Effector memory CD4-positive, alpha-beta T cell (primary cell): ENCODE measurements at regions not wholly inside any gene's neighbourhood (a gene's known extent, or its start where the extent isn't known, plus 50 kb on each side); places are given as distances from the start of the nearest gene placed in this dataset.

Source experiments
- DNase-seq, 3 donors: peaks; one replicate each; pipeline ENCODE4 v3.0.0-alpha.2; 2020
- H3K27ac ChIP-seq: 2 replicates; pipeline ENCODE4 v1.7.0; 2013; ENCODE audit warnings: mild to moderate bottlenecking, low read length, moderate library complexity; ENCODE audit not compliant: insufficient read depth, poor library complexity, severe bottlenecking
- H3K27me3 ChIP-seq: replicated peaks from 2 replicates; pipeline ENCODE4 v1.7.0; 2013; ENCODE audit warnings: mild to moderate bottlenecking, low read length; ENCODE audit not compliant: insufficient read depth, control insufficient read depth, poor library complexity, severe bottlenecking
- H3K36me3 ChIP-seq: 2 replicates; pipeline ENCODE4 v1.7.0; 2013; ENCODE audit warnings: mild to moderate bottlenecking, low read length, moderate library complexity; ENCODE audit not compliant: control insufficient read depth, insufficient read depth
- H3K4me1 ChIP-seq: 2 replicates; pipeline ENCODE4 v1.7.0; 2013; ENCODE audit warnings: low read length, mild to moderate bottlenecking; ENCODE audit not compliant: control insufficient read depth, insufficient read depth, poor library complexity, severe bottlenecking
- H3K4me3 ChIP-seq: 2 replicates; pipeline ENCODE4 v1.7.0; 2013; ENCODE audit warnings: low read length, low read depth, mild to moderate bottlenecking; ENCODE audit not compliant: insufficient read depth, poor library complexity, severe bottlenecking
- H3K9me3 ChIP-seq: 2 replicates; pipeline ENCODE4 v1.7.0; 2013; ENCODE audit warnings: mild to moderate bottlenecking, low read length, moderate library complexity; ENCODE audit not compliant: control insufficient read depth

DNA sequence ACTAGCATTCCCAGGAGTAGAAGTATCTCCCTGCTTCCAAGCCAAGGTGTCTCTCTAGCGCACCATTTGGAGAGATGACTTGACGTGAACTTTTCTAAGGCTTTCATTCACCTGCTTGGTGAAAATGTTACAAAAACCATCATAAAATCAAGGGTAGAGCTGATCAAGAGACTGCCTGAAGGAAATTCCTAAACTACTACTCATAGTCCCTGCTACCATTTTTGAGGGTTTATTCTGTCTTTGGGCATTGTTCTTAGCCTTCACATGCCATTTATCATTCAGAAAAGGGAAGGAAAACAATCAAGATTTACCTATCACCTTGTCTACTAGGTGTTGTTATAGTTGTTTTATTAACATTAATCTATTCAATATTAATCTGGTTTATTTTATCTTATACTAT lies 525.8 kb downstream of the NTRK3 start:
- Histone ChIP-seq H3K36me3 (no peaks in the 10 kb centered on the region), H3K27ac (no peak overlapping the region), H3K4me1 (no peaks in the 10 kb centered on the region), H3K27me3 (no peaks in the 10 kb centered on the region), H3K9me3 (no peaks in the 10 kb centered on the region), H3K4me3 (no peak overlapping the region)
- no peak for DNase-seq

DNA sequence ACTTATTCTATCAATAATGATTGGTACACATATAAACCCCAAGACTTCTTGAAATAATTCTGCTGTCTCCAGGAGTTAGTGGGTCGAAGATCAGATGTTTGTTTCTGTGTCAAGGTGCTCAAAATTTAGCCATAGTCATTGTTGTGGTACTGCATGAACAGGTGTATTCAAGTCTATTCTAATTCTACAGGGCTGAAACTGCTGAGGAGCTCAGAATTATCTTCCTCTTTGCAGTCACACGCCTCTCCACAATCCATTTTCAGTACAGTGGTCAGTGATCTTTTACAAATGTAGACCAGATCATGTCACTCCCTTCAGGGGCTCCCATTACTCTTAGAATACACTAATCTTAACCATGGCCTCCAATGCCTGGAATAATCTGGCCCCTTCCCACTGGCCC lies 527.5 kb downstream of the NTRK3 start:
- DNase-seq, result no peak
- Histone ChIP-seq H3K27ac (no peak overlapping the region), H3K9me3 (no peaks in the 10 kb centered on the region), H3K4me3 (no peak overlapping the region), H3K36me3 (no peaks in the 10 kb centered on the region), H3K4me1 (no peaks in the 10 kb centered on the region), H3K27me3 (no peaks in the 10 kb centered on the region)

- Histone ChIP-seq H3K27me3 (no peaks in the 10 kb centered on the region), H3K4me1 (no peaks in the 10 kb centered on the region), H3K36me3 (no peaks in the 10 kb centered on the region), H3K27ac (no peak overlapping the region), H3K4me3 (no peak overlapping the region), H3K9me3 (no peaks in the 10 kb centered on the region)
- DNase-seq, result no peak
Measured at GRCh38 chr15:87727073-87727472, 529.5 kb downstream of the NTRK3 start.

GRCh38 chr15:87724330-87724729 lies 532.2 kb downstream of the NTRK3 start:
- no peaks in the 10 kb centered on the region for H3K36me3 ChIP-seq
- no peak overlapping the region for H3K4me3 ChIP-seq
- no peak overlapping the region for H3K27ac ChIP-seq
- H3K9me3 ChIP-seq, result no peaks in the 10 kb centered on the region
- no peaks in the 10 kb centered on the region for H3K27me3 ChIP-seq
- DNase-seq, result no peak
- H3K4me1 ChIP-seq, result no peaks in the 10 kb centered on the region

DNA sequence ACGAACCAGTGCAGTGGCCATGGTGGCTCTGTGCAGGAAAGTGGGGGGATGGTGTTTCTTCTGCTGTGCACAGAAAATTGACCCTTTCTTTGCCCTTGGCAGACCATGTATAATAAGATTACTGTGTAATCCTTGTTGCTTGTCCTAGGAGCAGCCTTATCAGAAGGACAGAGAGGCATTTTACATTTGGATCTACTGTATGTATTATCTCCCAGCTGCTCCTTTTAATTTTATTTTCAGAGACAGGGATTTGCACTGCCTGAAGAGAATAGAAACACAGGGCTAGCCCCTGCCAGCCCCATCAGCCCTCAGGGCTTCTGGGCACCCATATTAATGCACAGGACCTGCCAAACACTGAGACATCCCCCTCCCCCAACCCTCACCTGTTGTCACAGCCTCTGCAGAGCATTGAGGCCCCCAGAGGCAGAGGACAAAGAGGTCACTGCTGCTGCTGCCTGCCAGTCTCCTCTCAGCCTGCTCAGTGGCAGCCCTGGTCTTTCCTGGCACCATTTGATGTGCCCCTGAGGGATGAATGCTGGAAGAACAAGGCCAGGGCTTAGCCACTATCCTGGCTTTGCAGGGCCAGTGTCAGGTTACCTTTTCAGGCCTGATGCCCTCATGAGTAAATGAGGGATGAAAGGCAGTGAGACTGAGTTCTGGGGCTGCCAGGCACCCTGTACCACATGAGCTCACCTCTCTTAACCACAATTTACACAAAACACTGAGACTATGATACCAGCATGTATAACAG lies 533.4 kb downstream of the NTRK3 start:
- no peaks in the 10 kb centered on the region for H3K36me3 ChIP-seq
- DNase-seq, result no peak
- H3K27ac ChIP-seq, result no peak overlapping the region

DNA sequence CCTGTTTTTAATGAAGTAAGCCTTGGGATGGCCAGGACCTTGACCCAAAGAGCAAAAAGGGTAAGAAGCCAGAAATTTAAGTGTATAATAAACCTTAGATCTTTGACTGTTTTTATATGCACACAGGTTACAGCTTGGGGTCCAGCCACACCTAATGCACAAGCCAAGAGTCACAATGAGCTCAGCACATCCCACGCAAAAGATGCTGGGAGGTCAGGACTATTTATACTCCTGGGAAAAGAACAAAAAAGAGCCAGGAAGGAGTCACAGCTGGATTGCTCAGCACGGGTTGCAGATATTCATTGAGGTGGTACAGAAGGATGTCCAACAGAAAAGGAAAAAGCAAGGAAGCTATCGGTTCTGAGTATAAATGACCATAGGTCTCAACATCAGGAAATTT lies 536.3 kb downstream of the NTRK3 start:
- DNase-seq, result no peak
- Histone ChIP-seq H3K4me1 (no peaks in the 10 kb centered on the region), H3K4me3 (no peak overlapping the region), H3K27ac (no peak overlapping the region), H3K9me3 (no peaks in the 10 kb centered on the region), H3K27me3 (no peaks in the 10 kb centered on the region), H3K36me3 (no peaks in the 10 kb centered on the region)

More for the DNA sequence above, 533.4 kb downstream of the NTRK3 start:
- H3K27me3 ChIP-seq, result no peaks in the 10 kb centered on the region
- H3K9me3 ChIP-seq, result no peaks in the 10 kb centered on the region
- no peaks in the 10 kb centered on the region for H3K4me1 ChIP-seq
- no peak overlapping the region for H3K4me3 ChIP-seq

DNA sequence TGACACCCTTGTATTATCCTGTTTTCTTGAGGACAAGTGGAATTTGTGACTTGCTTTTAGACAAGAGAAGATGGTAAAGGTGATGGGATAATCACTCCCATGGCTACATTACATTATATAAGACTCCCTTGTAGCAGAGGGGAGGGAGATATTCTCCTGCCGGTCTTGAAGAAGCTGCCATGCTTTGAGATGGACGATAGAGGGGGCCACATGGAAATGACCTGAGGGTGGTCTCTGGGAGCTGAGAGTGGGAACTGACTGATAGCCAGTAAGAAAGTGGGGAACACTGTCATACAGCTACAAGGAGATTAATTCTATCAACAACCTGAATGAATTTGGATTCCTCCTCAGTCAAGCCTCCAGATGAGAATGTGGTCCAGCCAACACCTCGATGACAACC lies 540.1 kb downstream of the NTRK3 start:
- Histone ChIP-seq H3K4me3 (no peak overlapping the region), H3K9me3 (no peaks in the 10 kb centered on the region), H3K4me1 (no peaks in the 10 kb centered on the region)

DNA sequence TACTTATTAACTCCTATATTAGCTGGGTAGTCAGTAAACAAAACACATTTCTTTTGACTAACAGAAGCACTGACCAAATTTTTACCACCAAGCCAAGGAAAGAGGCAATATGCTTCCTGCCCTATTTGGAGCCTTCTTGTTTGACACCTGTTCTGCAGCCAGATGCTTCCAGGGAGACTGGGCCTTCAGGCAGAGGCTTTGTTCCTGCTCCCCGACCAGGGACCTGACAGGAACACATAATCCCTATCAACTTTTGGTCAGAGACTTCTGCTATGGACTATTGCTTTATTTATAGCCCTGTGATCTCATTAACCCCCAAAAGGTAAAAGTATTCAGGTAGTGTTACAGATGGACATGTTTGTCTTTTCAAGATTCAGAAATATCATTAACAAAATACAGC lies 541.3 kb downstream of the NTRK3 start:
- H3K27ac ChIP-seq, result no peak overlapping the region
- no peaks in the 10 kb centered on the region for H3K36me3 ChIP-seq
- H3K27me3 ChIP-seq, result no peaks in the 10 kb centered on the region
- no peaks in the 10 kb centered on the region for H3K9me3 ChIP-seq
- no peaks in the 10 kb centered on the region for H3K4me1 ChIP-seq
- H3K4me3 ChIP-seq, result no peak overlapping the region
- DNase-seq, result no peak

More for the DNA sequence above, 540.1 kb downstream of the NTRK3 start:
- H3K27ac ChIP-seq, result no peak overlapping the region
- no peaks in the 10 kb centered on the region for H3K27me3 ChIP-seq
- no peaks in the 10 kb centered on the region for H3K36me3 ChIP-seq
- DNase-seq, result no peak

DNA sequence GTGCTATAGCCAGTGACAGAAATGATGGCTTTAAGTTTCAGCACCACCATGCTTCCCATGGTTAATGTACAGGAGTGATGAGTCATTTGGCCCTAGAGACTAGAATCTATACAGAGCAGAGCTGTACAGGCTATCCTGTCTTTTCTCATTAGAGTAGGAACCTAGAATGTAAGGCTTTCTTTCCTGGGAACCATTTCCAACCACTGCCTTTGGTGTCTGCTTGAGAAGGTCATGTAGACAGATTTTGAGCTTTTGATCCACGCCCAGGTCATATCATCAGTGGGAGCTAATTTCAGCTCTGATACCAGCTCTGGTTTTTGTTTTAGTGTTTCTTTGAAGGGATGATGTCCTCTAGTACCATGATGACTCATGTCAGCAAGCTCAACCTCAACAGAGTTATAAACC lies 543.1 kb downstream of the NTRK3 start:
- no peaks in the 10 kb centered on the region for H3K4me1 ChIP-seq
- no peaks in the 10 kb centered on the region for H3K36me3 ChIP-seq
- H3K4me3 ChIP-seq, result no peak overlapping the region
- H3K27ac ChIP-seq, result no peak overlapping the region
- no peaks in the 10 kb centered on the region for H3K9me3 ChIP-seq
- no peak for DNase-seq
- H3K27me3 ChIP-seq, result no peaks in the 10 kb centered on the region

DNA sequence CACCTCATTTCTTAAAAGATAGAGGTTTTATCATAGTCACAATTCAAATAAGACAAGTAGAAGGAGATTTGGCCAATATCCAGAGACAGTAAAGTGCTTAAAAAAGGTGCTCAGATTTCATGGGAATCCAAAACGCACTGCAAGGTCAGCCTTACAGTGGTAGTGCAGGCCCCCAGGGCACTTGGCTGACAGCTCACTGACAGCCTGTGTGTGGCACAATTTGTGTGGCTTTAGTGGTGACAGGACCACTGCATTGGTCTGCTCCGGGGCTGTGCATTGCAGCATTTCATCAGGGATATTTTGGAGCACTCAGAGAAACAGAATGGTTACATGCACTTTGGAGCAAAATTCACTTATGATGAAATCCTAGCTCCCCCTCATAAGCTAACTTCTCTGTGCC lies 544.3 kb downstream of the NTRK3 start:
- no peak overlapping the region for H3K27ac ChIP-seq
- no peak overlapping the region for H3K4me3 ChIP-seq
- no peak for DNase-seq
- H3K27me3 ChIP-seq, result no peaks in the 10 kb centered on the region
- no peaks in the 10 kb centered on the region for H3K4me1 ChIP-seq
- no peaks in the 10 kb centered on the region for H3K36me3 ChIP-seq
- H3K9me3 ChIP-seq, result no peaks in the 10 kb centered on the region
